Activated CD8-positive, alpha-beta T cell treated with anti-CD3 and anti-CD28 coated beads, Interleukin-2, amount 10 ng/mL, durations not matched to agents 7 days and 5 days (primary cell): ENCODE measurements at regions not wholly inside any gene's neighbourhood (a gene's known extent, or its start where the extent isn't known, plus 50 kb on each side); places are given as distances from the start of the nearest gene placed in this dataset.

Experiments used
- ATAC-seq: fragments of 150-1000 bp; cut with Tn5 transposase; one replicate; pipeline ENCODE4 v1.10.0; 2021; ENCODE audit warnings: moderate library complexity
- CTCF ChIA-PET: fragments of 350-600 bp; sonication (Branson Sonifier 250); formaldehyde crosslinking; loops from one replicate; lab custom pipeline; 2021; ENCODE audit warnings: antibody characterized with exemption; lab: Charles Lee
- POLR2A ChIA-PET: fragments of 350-600 bp; sonication (Branson Sonifier 250); formaldehyde crosslinking; loops from one replicate; lab custom pipeline; 2021; ENCODE audit warnings: antibody characterized with exemption; lab: Charles Lee
- DNase-seq: peaks from one replicate; pipeline ENCODE4 v3.0.0-alpha.2; 2020
- H3K27ac Mint-ChIP-seq: one replicate; pipeline ENCODE4 v1.8.0; 2021; ENCODE audit warnings: mild to moderate bottlenecking, mixed read lengths
- H3K27me3 Mint-ChIP-seq: one replicate; pipeline ENCODE4 v1.8.0; 2021; ENCODE audit warnings: low read depth, mixed read lengths
- H3K36me3 Mint-ChIP-seq: one replicate; pipeline ENCODE4 v1.8.0; 2021; ENCODE audit warnings: low read depth, mixed read lengths
- H3K4me1 Mint-ChIP-seq: one replicate; pipeline ENCODE4 v1.8.0; 2021; ENCODE audit warnings: low read depth, mixed read lengths
- H3K4me3 Mint-ChIP-seq: one replicate; pipeline ENCODE4 v1.8.0; 2021; ENCODE audit warnings: mild to moderate bottlenecking, mixed read lengths
- H3K9me3 Mint-ChIP-seq: one replicate; pipeline ENCODE4 v1.8.0; 2022; ENCODE audit warnings: mixed read lengths; ENCODE audit not compliant: insufficient read depth

DNA sequence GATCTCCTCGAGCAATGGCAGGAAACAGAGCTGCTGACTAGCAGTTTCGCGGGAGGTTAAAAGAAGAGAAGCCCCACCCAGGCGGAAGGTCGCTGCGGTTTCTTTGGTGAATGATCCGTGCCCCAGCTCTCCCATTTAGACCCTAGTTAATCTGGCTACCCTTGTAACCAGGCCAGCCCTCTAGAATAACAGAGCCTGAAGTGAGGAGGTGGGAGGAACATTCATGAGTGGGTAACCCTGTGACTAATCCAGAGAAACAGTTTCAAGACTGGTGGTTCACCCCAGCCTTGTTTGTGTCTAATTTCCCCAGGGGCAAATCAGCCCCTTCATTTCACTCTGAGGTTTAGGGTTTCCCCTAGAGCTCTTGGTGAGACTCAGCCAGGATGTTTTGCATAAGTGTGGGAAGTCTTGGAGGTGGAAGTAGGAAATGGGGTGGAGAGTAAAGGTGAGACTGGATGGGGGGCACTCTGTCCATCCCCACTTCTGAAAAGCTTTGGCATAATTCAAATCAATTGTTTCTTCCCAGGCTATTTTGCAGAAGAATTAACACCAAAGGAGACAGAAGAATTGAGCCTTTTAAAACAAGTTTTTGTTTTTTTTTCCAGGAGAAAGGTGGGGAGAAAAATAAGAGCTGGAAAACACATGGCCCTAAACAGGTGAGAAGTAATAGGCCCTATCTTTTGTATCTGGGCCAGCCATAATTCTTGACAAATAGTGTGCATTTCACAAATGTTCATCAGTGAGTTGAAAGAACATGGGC, 303.1 kb downstream of the RPLP1 start:
- Mint-ChIP-seq H3K27me3 (peaks cover 5% of the 10 kb centered on the region), H3K27ac (peak overlapping the region; percentile 76), H3K4me3 (peak overlapping the region; percentile 51), H3K4me1 (peaks cover 86% of the 10 kb centered on the region), H3K36me3 (peaks cover 46% of the 10 kb centered on the region), H3K9me3 (peaks cover 39% of the 10 kb centered on the region)
- DNase-seq = peak; percentile 93
- ChIA-PET POLR2A (interaction anchor here (0.7 to 3.2 kb wide), 8 partner anchors 12 to 737 kb away, joined by 3 to 11 read pairs (median 4); partner anchors contain the start of gene TLE3), CTCF (interaction anchor here (0.6 to 5.3 kb wide), 13 partner anchors 12 to 344 kb away, joined by 3 to 44 read pairs (median 3); no protein-coding TSS in a partner anchor)
- peak; percentile 76 for ATAC-seq

GRCh38 chr15:69756440-69756839, 303.8 kb downstream of the RPLP1 start:
- peaks cover 5% of the 10 kb centered on the region for H3K27me3 Mint-ChIP-seq
- peak overlapping the region; percentile 24 for H3K4me3 Mint-ChIP-seq
- POLR2A ChIA-PET = interaction anchor here (1.2 to 2.8 kb wide), 3 partner anchors 13 to 336 kb away, joined by 4 to 14 read pairs (median 4); no protein-coding TSS in a partner anchor
- H3K9me3 Mint-ChIP-seq = peaks cover 35% of the 10 kb centered on the region
- peaks cover 46% of the 10 kb centered on the region for H3K36me3 Mint-ChIP-seq
- peaks cover 88% of the 10 kb centered on the region for H3K4me1 Mint-ChIP-seq
- CTCF ChIA-PET = interaction anchor here (1.1 to 5.3 kb wide), 4 partner anchors 13 to 339 kb away, joined by 3 to 44 read pairs (median 4); no protein-coding TSS in a partner anchor
- DNase-seq = no peak
- peak overlapping the region; percentile 76 for H3K27ac Mint-ChIP-seq
- ATAC-seq = no peak

GRCh38 chr15:69757186-69757585, 304.6 kb downstream of the RPLP1 start:
- ATAC-seq (no peak), DNase-seq (no peak)
- ChIA-PET POLR2A (interaction anchor here (0.8 to 2.8 kb wide), 3 partner anchors 13 to 341 kb away, joined by 3 to 14 read pairs (median 5); partner anchors contain the start of gene TLE3), CTCF (interaction anchor here (2.0 to 5.3 kb wide), 2 partner anchors 8 to 13 kb away, joined by 9 to 44 read pairs; no protein-coding TSS in a partner anchor)
- Mint-ChIP-seq H3K27ac (no peak overlapping the region), H3K4me3 (no peak overlapping the region), H3K36me3 (peaks cover 43% of the 10 kb centered on the region), H3K9me3 (peaks cover 36% of the 10 kb centered on the region), H3K4me1 (peaks cover 92% of the 10 kb centered on the region), H3K27me3 (peaks cover 2% of the 10 kb centered on the region)

GRCh38 chr15:69758291-69758771, 305.7 kb downstream of the RPLP1 start:
- POLR2A ChIA-PET = interaction anchor here (1.3 to 2.8 kb wide), 4 partner anchors 15 to 341 kb away, joined by 3 to 14 read pairs (median 6); partner anchors contain the start of gene TLE3

DNA sequence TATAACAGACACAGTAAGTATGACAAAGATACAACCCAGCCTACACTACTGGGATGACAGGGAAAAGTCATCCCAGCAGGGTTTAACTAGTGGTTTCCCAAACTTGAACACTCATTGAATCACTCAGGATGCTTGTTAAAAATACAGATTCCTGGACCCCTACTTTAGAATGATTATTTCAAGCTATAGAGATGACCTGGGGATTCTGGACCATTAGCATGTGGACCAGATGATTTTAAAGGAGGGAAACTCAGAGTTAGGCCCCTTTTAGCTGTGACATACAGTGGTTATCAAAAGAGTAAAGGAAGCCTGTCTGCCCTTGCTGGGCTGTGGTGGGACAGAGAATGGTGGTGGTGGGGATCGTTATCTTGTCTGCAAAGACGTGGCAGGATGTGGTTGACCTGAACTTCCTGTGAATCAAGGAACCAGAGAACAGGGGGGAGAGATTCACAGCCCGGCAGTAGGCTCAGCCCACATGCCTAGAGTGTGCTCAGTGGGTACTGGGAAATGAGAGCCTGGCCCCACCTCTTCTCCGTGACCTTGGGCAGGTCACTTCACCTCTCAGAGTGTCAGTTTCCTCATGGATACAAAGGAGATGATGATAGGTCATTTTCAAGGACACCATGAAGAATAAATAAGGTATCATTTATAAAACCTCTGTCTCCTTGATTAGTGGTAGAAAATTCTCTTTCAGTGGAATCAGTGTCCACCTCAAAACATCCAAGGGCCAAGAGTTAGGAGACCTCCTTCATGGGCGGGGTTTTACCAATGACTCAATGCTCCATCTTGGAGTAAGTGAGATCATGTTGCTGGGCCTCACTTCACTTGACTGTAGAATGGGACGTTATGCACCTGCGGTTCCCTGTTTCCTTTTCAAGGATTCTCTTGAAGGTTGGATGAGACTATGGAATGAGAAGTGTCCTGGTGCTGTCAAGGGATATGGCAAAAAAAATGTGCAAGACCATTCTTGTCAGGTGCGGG, 306.5 kb downstream of the RPLP1 start:
- DNase-seq = peak; percentile 97
- ChIA-PET CTCF (interaction anchor here (0.8 to 5.3 kb wide), 13 partner anchors 8 to 339 kb away, joined by 3 to 44 read pairs (median 4); partner anchors contain the start of gene TLE3), POLR2A (interaction anchor here (1.1 to 2.8 kb wide), 6 partner anchors 11 to 340 kb away, joined by 3 to 14 read pairs (median 4); partner anchors contain the start of gene TLE3)
- H3K27me3 Mint-ChIP-seq = peaks cover 2% of the 10 kb centered on the region
- H3K4me1 Mint-ChIP-seq = peaks cover 90% of the 10 kb centered on the region
- H3K36me3 Mint-ChIP-seq = peaks cover 30% of the 10 kb centered on the region
- peak overlapping the region; percentile 85 for H3K27ac Mint-ChIP-seq
- peaks cover 17% of the 10 kb centered on the region for H3K9me3 Mint-ChIP-seq
- H3K4me3 Mint-ChIP-seq = peak overlapping the region; percentile 65
- peak; percentile 68 for ATAC-seq

More at GRCh38 chr15:69758291-69758771, 305.7 kb downstream of the RPLP1 start:
- ATAC-seq (no peak), DNase-seq (no peak)
- peaks cover 97% of the 10 kb centered on the region for H3K4me1 Mint-ChIP-seq
- CTCF ChIA-PET = interaction anchor here (0.8 to 5.3 kb wide), 7 partner anchors 9 to 339 kb away, joined by 3 to 44 read pairs (median 4); partner anchors contain the start of gene TLE3
- H3K4me3 Mint-ChIP-seq = peak overlapping the region; percentile 65
- peaks cover 25% of the 10 kb centered on the region for H3K9me3 Mint-ChIP-seq
- H3K27ac Mint-ChIP-seq = peak overlapping the region; percentile 85
- peaks cover 2% of the 10 kb centered on the region for H3K27me3 Mint-ChIP-seq
- peaks cover 37% of the 10 kb centered on the region for H3K36me3 Mint-ChIP-seq

GRCh38 chr15:69760258-69760845, 307.7 kb downstream of the RPLP1 start:
- Mint-ChIP-seq H3K36me3 (peaks cover 29% of the 10 kb centered on the region), H3K4me1 (peaks cover 77% of the 10 kb centered on the region), H3K27ac (peak overlapping the region; percentile 85), H3K4me3 (peak overlapping the region; percentile 43), H3K27me3 (peaks cover 2% of the 10 kb centered on the region), H3K9me3 (peaks cover 12% of the 10 kb centered on the region)
- ATAC-seq (peak; percentile 17), DNase-seq (peak; percentile 63)
- ChIA-PET POLR2A (interaction anchor here (0.7 to 1.1 kb wide), 6 partner anchors 11 to 339 kb away, joined by 3 to 7 read pairs (median 4); no protein-coding TSS in a partner anchor), CTCF (interaction anchor here (0.8 to 1.9 kb wide), 10 partner anchors 9 to 338 kb away, joined by 3 to 11 read pairs (median 4); partner anchors contain the start of gene TLE3)

DNA sequence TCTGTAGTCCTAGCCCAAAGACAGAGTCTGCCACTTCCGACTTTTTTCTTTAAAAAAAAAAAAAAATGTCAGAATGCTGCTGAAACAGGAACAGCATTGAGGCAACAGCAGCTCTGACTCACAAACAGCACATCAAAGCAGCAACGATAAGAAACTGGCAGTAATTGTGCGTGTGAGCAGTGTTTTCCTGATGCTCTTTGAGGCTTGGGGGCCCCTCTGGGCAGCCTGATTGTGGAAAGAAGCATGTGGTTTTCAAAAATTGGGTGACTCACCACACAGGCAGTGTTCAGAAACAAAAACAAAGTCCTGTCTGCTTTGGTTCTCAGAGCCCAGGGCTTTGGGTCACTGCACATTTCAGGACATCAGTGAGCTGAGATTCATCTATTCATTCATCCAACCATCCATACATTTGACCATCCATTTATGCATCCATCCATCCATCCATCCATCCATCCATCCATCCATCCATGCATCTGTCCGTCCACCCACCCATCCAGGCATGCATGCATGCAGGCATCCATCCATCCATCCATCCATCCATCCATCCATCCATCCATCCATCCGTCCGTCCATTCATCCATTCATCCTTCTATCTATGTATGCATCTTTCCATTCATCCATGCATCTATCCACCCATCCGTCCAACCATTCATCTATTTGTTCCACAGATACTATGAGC, 308.4 kb downstream of the RPLP1 start:
- Mint-ChIP-seq H3K4me3 (peak overlapping the region; percentile 43), H3K36me3 (peaks cover 29% of the 10 kb centered on the region), H3K9me3 (peaks cover 16% of the 10 kb centered on the region), H3K4me1 (peaks cover 74% of the 10 kb centered on the region), H3K27ac (peak overlapping the region; percentile 85), H3K27me3 (peaks cover 5% of the 10 kb centered on the region)
- ATAC-seq (peak; percentile 69), DNase-seq (peak; percentile 92)
- ChIA-PET CTCF (interaction anchor here (0.8 to 1.9 kb wide), 6 partner anchors 12 to 93 kb away, joined by 3 to 11 read pairs (median 4); no protein-coding TSS in a partner anchor), POLR2A (interaction anchor here (0.6 to 0.9 kb wide), 7 partner anchors 12 to 338 kb away, joined by 3 to 7 read pairs (median 4); no protein-coding TSS in a partner anchor)

- ATAC-seq = no peak
- H3K27ac Mint-ChIP-seq = no peak overlapping the region
Observed at GRCh38 chr15:69762373-69763148, 309.9 kb downstream of the RPLP1 start.

GRCh38 chr15:69763831-69764230, 311.2 kb downstream of the RPLP1 start:
- Mint-ChIP-seq H3K4me1 (peaks cover 54% of the 10 kb centered on the region), H3K4me3 (no peak overlapping the region), H3K27ac (no peak overlapping the region), H3K27me3 (peaks cover 12% of the 10 kb centered on the region), H3K9me3 (peaks cover 32% of the 10 kb centered on the region), H3K36me3 (peaks cover 36% of the 10 kb centered on the region)
- no peak for ATAC-seq
- no peak for DNase-seq
- ChIA-PET CTCF (interaction anchor here (0.8 to 1.7 kb wide), 5 partner anchors 19 to 288 kb away, joined by 3 to 4 read pairs (median 4); no protein-coding TSS in a partner anchor), POLR2A (no interaction called here)

More at GRCh38 chr15:69762373-69763148, 309.9 kb downstream of the RPLP1 start:
- peaks cover 11% of the 10 kb centered on the region for H3K27me3 Mint-ChIP-seq
- no peak for DNase-seq
- peaks cover 32% of the 10 kb centered on the region for H3K9me3 Mint-ChIP-seq
- no peak overlapping the region for H3K4me3 Mint-ChIP-seq
- ChIA-PET CTCF (interaction anchor here (0.9 to 1.7 kb wide), 6 partner anchors 13 to 186 kb away, joined by 3 to 4 read pairs (median 3); no protein-coding TSS in a partner anchor), POLR2A (interaction anchor here (1.2 kb wide), 1 partner anchor 10 kb away, joined by 5 read pairs; no protein-coding TSS in a partner anchor)
- peaks cover 38% of the 10 kb centered on the region for H3K36me3 Mint-ChIP-seq
- H3K4me1 Mint-ChIP-seq = peaks cover 64% of the 10 kb centered on the region
